Mesothelial cell of epicardium (in vitro differentiated cells): ENCODE measurements at regions not wholly inside any gene's neighbourhood (a gene's known extent, or its start where the extent isn't known, plus 50 kb on each side); places are given as distances from the start of the nearest gene placed in this dataset.

Experiments
- DNase-seq, 2 experiments: peaks; one replicate each; pipeline ENCODE4 v3.0.0; 2021; ENCODE audit warnings: low spot score in 2 of 2; ENCODE audit not compliant: unreplicated experiment in 2 of 2
- H3K27ac Mint-ChIP-seq: 2 replicates; pipeline ENCODE4 v1.8.0; 2021; ENCODE audit warnings: mixed read lengths
- H3K27me3 Mint-ChIP-seq: 2 replicates; pipeline ENCODE4 v1.8.0; 2021; ENCODE audit warnings: low read depth, mixed read lengths
- H3K36me3 Mint-ChIP-seq: 2 replicates; pipeline ENCODE4 v1.8.0; 2021; ENCODE audit warnings: mixed read lengths
- H3K4me1 Mint-ChIP-seq: 2 replicates; pipeline ENCODE4 v1.8.0; 2021; ENCODE audit warnings: mixed read lengths
- H3K4me3 Mint-ChIP-seq: 2 replicates; pipeline ENCODE4 v1.8.0; 2021; ENCODE audit warnings: mild to moderate bottlenecking, moderate library complexity, mixed read lengths
- H3K9me3 Mint-ChIP-seq: 2 replicates; pipeline ENCODE4 v1.8.0; 2021; ENCODE audit warnings: mixed read lengths
- CTCF ChIP-seq: fragments of 200-600 bp; sonication (generic); IDR thresholded peaks from one replicate; pipeline ENCODE4 v1.5.0; 2021; ENCODE audit warnings: antibody characterized with exemption; ENCODE audit not compliant: unreplicated experiment

GRCh38 chr3:168383573-168383972, 287.8 kb upstream of the GOLIM4 start:
- no peak for TF ChIP-seq CTCF
- peaks cover 50% of the 10 kb centered on the region for H3K9me3 Mint-ChIP-seq
- no peak for DNase-seq
- H3K4me3 Mint-ChIP-seq: no peak overlapping the region
- H3K27me3 Mint-ChIP-seq: no peaks in the 10 kb centered on the region
- peaks cover 51% of the 10 kb centered on the region for H3K36me3 Mint-ChIP-seq
- no peak overlapping the region for H3K27ac Mint-ChIP-seq
- peaks cover 5% of the 10 kb centered on the region for H3K4me1 Mint-ChIP-seq

GRCh38 chr3:168371846-168372245, 276.1 kb upstream of the GOLIM4 start:
- Mint-ChIP-seq H3K4me3 (no peak overlapping the region), H3K27ac (no peak overlapping the region), H3K4me1 (peaks cover 7% of the 10 kb centered on the region), H3K36me3 (peaks cover 20% of the 10 kb centered on the region), H3K27me3 (no peaks in the 10 kb centered on the region), H3K9me3 (peaks cover 12% of the 10 kb centered on the region)
- no peak for DNase-seq
- no peak for TF ChIP-seq CTCF

GRCh38 chr3:168364967-168365366, 269.2 kb upstream of the GOLIM4 start:
- Mint-ChIP-seq H3K4me3 (no peak overlapping the region), H3K4me1 (peaks cover 38% of the 10 kb centered on the region), H3K36me3 (peaks cover 12% of the 10 kb centered on the region), H3K9me3 (peaks cover under 1% of the 10 kb centered on the region), H3K27ac (peak overlapping the region; percentile 34), H3K27me3 (no peaks in the 10 kb centered on the region)
- TF ChIP-seq CTCF: no peak
- DNase-seq: no peak

- Mint-ChIP-seq H3K36me3 (peaks cover 8% of the 10 kb centered on the region), H3K27ac (peak overlapping the region; percentile 68), H3K27me3 (no peaks in the 10 kb centered on the region), H3K9me3 (no peaks in the 10 kb centered on the region), H3K4me3 (no peak overlapping the region), H3K4me1 (peaks cover 40% of the 10 kb centered on the region)
- no peak for TF ChIP-seq CTCF
- no peak for DNase-seq
Measured at GRCh38 chr3:168362661-168363247, 267.0 kb upstream of the GOLIM4 start.

GRCh38 chr3:168362156-168362555, 266.4 kb upstream of the GOLIM4 start:
- H3K4me3 Mint-ChIP-seq: no peak overlapping the region
- no peaks in the 10 kb centered on the region for H3K9me3 Mint-ChIP-seq
- no peak for DNase-seq
- H3K27me3 Mint-ChIP-seq: no peaks in the 10 kb centered on the region
- peaks cover 10% of the 10 kb centered on the region for H3K36me3 Mint-ChIP-seq
- TF ChIP-seq CTCF: no peak
- peaks cover 40% of the 10 kb centered on the region for H3K4me1 Mint-ChIP-seq
- peak overlapping the region; percentile 78 for H3K27ac Mint-ChIP-seq

- Mint-ChIP-seq H3K4me1 (peaks cover 49% of the 10 kb centered on the region), H3K9me3 (no peaks in the 10 kb centered on the region), H3K4me3 (no peak overlapping the region), H3K27ac (peak overlapping the region; percentile 67), H3K27me3 (no peaks in the 10 kb centered on the region), H3K36me3 (peaks cover 7% of the 10 kb centered on the region)
- DNase-seq: no peak
- TF ChIP-seq CTCF: no peak
Measured at GRCh38 chr3:168360993-168361392, 265.3 kb upstream of the GOLIM4 start.
